Chondrocyte (in vitro differentiated cells): ENCODE measurements at regions not wholly inside any gene's neighbourhood (a gene's known extent, or its start where the extent isn't known, plus 50 kb on each side); places are given as distances from the start of the nearest gene placed in this dataset.
"Not testable (repeated sequence)": the region's sequence is repeated elsewhere in the genome, so short reads cannot be mapped to it uniquely, and the experiment has no call there.

ENCODE experiments used
- DNase-seq: peaks from one replicate; pipeline ENCODE4 v3.0.0; 2021; ENCODE audit warnings: mixed read lengths, low spot score
- H3K27ac Mint-ChIP-seq: one replicate; pipeline ENCODE4 v1.8.0; 2021; ENCODE audit warnings: mild to moderate bottlenecking, moderate library complexity, mixed read lengths; ENCODE audit not compliant: unreplicated experiment
- H3K27me3 Mint-ChIP-seq: 2 replicates; pipeline ENCODE4 v1.8.0; 2021; ENCODE audit warnings: low read depth, mixed read lengths
- H3K36me3 Mint-ChIP-seq: 2 replicates; pipeline ENCODE4 v1.8.0; 2021; ENCODE audit warnings: low read depth, mixed read lengths
- H3K4me1 Mint-ChIP-seq: 2 replicates; pipeline ENCODE4 v1.8.0; 2021; ENCODE audit warnings: low read depth, mild to moderate bottlenecking, mixed read lengths
- H3K4me3 Mint-ChIP-seq: one replicate; pipeline ENCODE4 v1.8.0; 2021; ENCODE audit warnings: mild to moderate bottlenecking, moderate library complexity, mixed read lengths; ENCODE audit not compliant: unreplicated experiment
- H3K9me3 Mint-ChIP-seq: 2 replicates; pipeline ENCODE4 v1.8.0; 2021; ENCODE audit warnings: low read depth, mixed read lengths
- CTCF ChIP-seq: fragments of 200-600 bp; sonication (generic); IDR thresholded peaks from 2 replicates; pipeline ENCODE4 v1.5.0; 2021; ENCODE audit warnings: antibody characterized with exemption, mild to moderate bottlenecking, moderate library complexity

GRCh38 chr3:3923619-3924018 lies 124.4 kb downstream of the LRRN1 start:
- no peaks in the 10 kb centered on the region for H3K36me3 Mint-ChIP-seq
- H3K9me3 Mint-ChIP-seq, result peaks cover 12% of the 10 kb centered on the region
- TF ChIP-seq CTCF, result no peak
- H3K4me1 Mint-ChIP-seq, result no peaks in the 10 kb centered on the region
- DNase-seq, result no peak
- no peak overlapping the region for H3K27ac Mint-ChIP-seq
- no peak overlapping the region for H3K4me3 Mint-ChIP-seq
- H3K27me3 Mint-ChIP-seq, result no peaks in the 10 kb centered on the region

GRCh38 chr3:3927198-3927597 lies 128.0 kb downstream of the LRRN1 start:
- TF ChIP-seq CTCF, result no peak
- H3K27ac Mint-ChIP-seq, result no peak overlapping the region
- H3K4me3 Mint-ChIP-seq, result no peak overlapping the region
- H3K4me1 Mint-ChIP-seq, result no peaks in the 10 kb centered on the region
- H3K27me3 Mint-ChIP-seq, result no peaks in the 10 kb centered on the region
- H3K36me3 Mint-ChIP-seq, result no peaks in the 10 kb centered on the region
- H3K9me3 Mint-ChIP-seq, result peaks cover 29% of the 10 kb centered on the region
- DNase-seq, result no peak

- Mint-ChIP-seq H3K36me3 (no peaks in the 10 kb centered on the region), H3K27me3 (no peaks in the 10 kb centered on the region), H3K4me3 (no peak overlapping the region), H3K27ac (no peak overlapping the region), H3K9me3 (peaks cover 26% of the 10 kb centered on the region), H3K4me1 (no peaks in the 10 kb centered on the region)
- no peak for TF ChIP-seq CTCF
- no peak for DNase-seq
Observed at GRCh38 chr3:3927965-3928364, 128.7 kb downstream of the LRRN1 start.

- H3K27ac Mint-ChIP-seq, H3K4me3 Mint-ChIP-seq, H3K36me3 Mint-ChIP-seq, H3K27me3 Mint-ChIP-seq, H3K4me1 Mint-ChIP-seq: not testable (repeated sequence)
- peaks cover 47% of the 10 kb centered on the region for H3K9me3 Mint-ChIP-seq
- peak; percentile 33 for DNase-seq
Observed at GRCh38 chr3:3941380-3941779, 142.1 kb downstream of the LRRN1 start.

GRCh38 chr3:3951071-3951470 lies 151.8 kb downstream of the LRRN1 start:
- DNase-seq, result no peak
- Mint-ChIP-seq H3K36me3 (no peaks in the 10 kb centered on the region), H3K4me1 (no peaks in the 10 kb centered on the region), H3K9me3 (peaks cover 14% of the 10 kb centered on the region), H3K4me3 (no peak overlapping the region), H3K27ac (no peak overlapping the region), H3K27me3 (no peaks in the 10 kb centered on the region)
- no peak for TF ChIP-seq CTCF

- Mint-ChIP-seq H3K4me3 (no peak overlapping the region), H3K27me3 (no peaks in the 10 kb centered on the region), H3K27ac (no peak overlapping the region), H3K4me1 (no peaks in the 10 kb centered on the region), H3K9me3 (peaks cover 14% of the 10 kb centered on the region), H3K36me3 (no peaks in the 10 kb centered on the region)
- TF ChIP-seq CTCF, result no peak
- DNase-seq, result no peak
Observed at GRCh38 chr3:3951501-3951900, 152.3 kb downstream of the LRRN1 start.

GRCh38 chr3:3962867-3963266 lies 163.6 kb downstream of the LRRN1 start:
- H3K27ac Mint-ChIP-seq, H3K27me3 Mint-ChIP-seq, H3K36me3 Mint-ChIP-seq, DNase-seq, H3K4me1 Mint-ChIP-seq, H3K9me3 Mint-ChIP-seq: not testable (repeated sequence)
- H3K4me3 Mint-ChIP-seq, result peak overlapping the region; percentile 64
